Kidney epithelial cell (primary cell): ENCODE measurements at regions not wholly inside any gene's neighbourhood (a gene's known extent, or its start where the extent isn't known, plus 50 kb on each side); places are given as distances from the start of the nearest gene placed in this dataset.

Experiments
- DNase-seq: peaks from one replicate; pipeline ENCODE4 v3.0.0-alpha.2; 2010; ENCODE audit warnings: low read depth
- H3K27me3 ChIP-seq: 2 replicates; pipeline ENCODE4 v1.6.0; 2011; ENCODE audit warnings: low read length; ENCODE audit not compliant: control insufficient read depth, insufficient read depth
- H3K36me3 ChIP-seq: 2 replicates; pipeline ENCODE4 v1.5.1; 2011; ENCODE audit warnings: low read length; ENCODE audit not compliant: control insufficient read depth, insufficient read depth
- H3K4me3 ChIP-seq: 2 replicates; pipeline ENCODE4 v1.5.1; 2011; ENCODE audit warnings: low read depth, mild to moderate bottlenecking, control low read depth, low read length
- CTCF ChIP-seq: IDR thresholded peaks from 2 replicates; pipeline ENCODE4 v1.5.1; 2011; ENCODE audit warnings: mild to moderate bottlenecking, moderate library complexity, low read length, control low read depth, inconsistent platforms; ENCODE audit not compliant: insufficient read depth, poor library complexity, severe bottlenecking

- no peak for TF ChIP-seq CTCF
- Histone ChIP-seq H3K36me3 (no peaks in the 10 kb centered on the region), H3K27me3 (no peaks in the 10 kb centered on the region), H3K4me3 (no peak overlapping the region)
- DNase-seq = no peak
Observed at GRCh38 chr3:102753901-102754300, 319.1 kb downstream of the ZPLD1 start.

- Histone ChIP-seq H3K4me3 (no peak overlapping the region), H3K27me3 (no peaks in the 10 kb centered on the region), H3K36me3 (no peaks in the 10 kb centered on the region)
- TF ChIP-seq CTCF = no peak
- DNase-seq = no peak
Observed at GRCh38 chr3:102756706-102757105, 321.9 kb downstream of the ZPLD1 start.

- Histone ChIP-seq H3K36me3 (no peaks in the 10 kb centered on the region), H3K4me3 (no peak overlapping the region), H3K27me3 (no peaks in the 10 kb centered on the region)
- DNase-seq = no peak
- TF ChIP-seq CTCF = no peak
Observed at GRCh38 chr3:102757950-102758349, 323.1 kb downstream of the ZPLD1 start.

DNA sequence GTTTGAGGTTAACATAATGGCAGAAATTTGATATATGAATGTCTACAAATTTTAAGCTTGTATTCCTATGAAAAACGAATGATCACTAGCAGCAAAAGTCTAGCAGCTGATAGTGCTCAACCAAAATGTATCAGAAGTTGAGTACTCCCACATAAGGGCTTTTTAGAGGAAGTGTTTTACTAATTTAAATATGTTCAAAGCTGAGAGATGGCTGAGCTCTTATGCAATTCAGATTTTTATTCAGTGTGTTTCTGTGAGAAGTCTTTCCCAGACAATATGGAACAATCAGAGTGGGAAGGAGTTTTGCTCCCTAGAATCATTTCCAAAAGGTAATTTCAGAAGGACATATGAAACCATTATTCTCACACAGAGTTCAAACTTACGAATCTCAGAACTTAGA is 327.0 kb downstream of the ZPLD1 start:
- no peaks in the 10 kb centered on the region for H3K27me3 ChIP-seq
- no peak overlapping the region for H3K4me3 ChIP-seq
- TF ChIP-seq CTCF = no peak
- no peak for DNase-seq
- H3K36me3 ChIP-seq = no peaks in the 10 kb centered on the region

- Histone ChIP-seq H3K4me3 (no peak overlapping the region), H3K36me3 (no peaks in the 10 kb centered on the region), H3K27me3 (no peaks in the 10 kb centered on the region)
- TF ChIP-seq CTCF = no peak
- peak; percentile 7 for DNase-seq
Observed at GRCh38 chr3:102790747-102791325, 356.0 kb downstream of the ZPLD1 start.
